Ovary (tissue), 7 donors: ENCODE measurements at regions not wholly inside any gene's neighbourhood (a gene's known extent, or its start where the extent isn't known, plus 50 kb on each side); places are given as distances from the start of the nearest gene placed in this dataset.

Experiments used
- DNase-seq, 5 donors: peaks; one replicate each; pipeline ENCODE4 v3.0.0-alpha.2; 2019 to 2020
- H3K27ac ChIP-seq, 2 donors: fragments of 200-600 bp; one replicate each; pipeline versions ENCODE4 v1.5.1 to v1.8.0; 2019 to 2022
- H3K27me3 ChIP-seq: fragments of 200-600 bp; one replicate; pipeline ENCODE4 v1.8.0; 2022
- H3K36me3 ChIP-seq: fragments of 200-600 bp; sonication (generic); one replicate; pipeline ENCODE4 v1.5.1; 2019
- H3K4me1 ChIP-seq: one replicate; pipeline ENCODE4 v1.8.1; 2013; ENCODE audit warnings: mild to moderate bottlenecking, moderate library complexity; ENCODE audit not compliant: insufficient read depth
- H3K4me3 ChIP-seq: fragments of 200-600 bp; sonication (generic); one replicate; pipeline ENCODE4 v1.5.1; 2017
- H3K9me3 ChIP-seq, 2 donors: fragments of 200-600 bp in 1 of 2; sonication (generic) in 1 of 2; one replicate each; pipeline versions ENCODE4 v1.5.1 to v1.8.1; 2013 to 2019; ENCODE audit warnings: mild to moderate bottlenecking in 1 of 2, moderate library complexity in 1 of 2
- CTCF ChIP-seq, 3 donors: fragments of 450-650 bp in 2 of 3; fragments of 200-600 bp in 1 of 3; IDR thresholded peaks; one replicate each; pipeline versions ENCODE4 v1.5.1 to v1.8.0; 2016 to 2022; ENCODE audit warnings: antibody characterized with exemption in 3 of 3, mild to moderate bottlenecking in 1 of 3
- EP300 ChIP-seq: sonication (generic); formaldehyde crosslinking; IDR thresholded peaks from one replicate; pipeline ENCODE4 v1.6.1; 2017; ENCODE audit warnings: antibody characterized with exemption
- POLR2A ChIP-seq: fragments of 450-650 bp; IDR thresholded peaks from one replicate; pipeline ENCODE4 v1.6.1; 2017; ENCODE audit warnings: antibody characterized with exemption, mild to moderate bottlenecking, moderate library complexity
- WGBS, 3 donors: extraction: QIAGEN DNeasy Blood & Tissue Kit in 1 of 3; methylation state at CpG; one replicate each; pipeline versions ENCODE4 v1.1.5 to v1.1.7; 2013 to 2017; 5-methylcytosine and 5-hydroxymethylcytosine counted together
- intact Hi-C, 4 donors: fragments of 100-400 bp; cut with DNase I; formaldehyde crosslinking; loops; one replicate each; pipeline versions ENCODE4 v1.11.0 to v1.15.1; 2022 to 2023
- donor health status: DM: no; HTN: no; CAD: no; lungs with moderate emphysema.
- donor health status: DM: no; HTN: no; CAD: no.
- donor health status: Bipolar disorder and iron deficiency.
- donor health status: DM: no; HTN: no; CAD: no.
- donor health status: DM: yes; HTN: yes; CAD: no.

DNA sequence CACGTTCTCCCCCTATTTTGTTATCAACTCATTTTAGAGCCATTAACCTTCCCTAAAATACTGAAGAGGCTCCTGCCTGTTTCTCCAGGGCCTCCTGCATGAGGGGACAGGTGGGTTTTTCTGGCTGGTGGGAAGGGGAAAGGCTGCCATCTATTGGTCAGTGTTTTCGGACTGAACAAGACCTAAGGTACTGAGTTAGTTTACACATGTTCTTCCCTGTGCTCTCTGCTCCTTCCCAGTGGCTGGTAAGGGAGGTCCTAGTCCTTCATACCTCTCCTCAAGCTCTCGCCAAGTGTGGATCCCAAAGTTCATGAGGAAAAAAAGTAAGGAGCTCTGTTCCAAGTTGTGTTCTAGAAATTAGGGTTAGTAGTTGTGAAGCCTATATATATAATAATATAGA is 357.5 kb downstream of the FSCB start:
- Histone ChIP-seq H3K36me3 (no peaks in the 10 kb centered on the region), H3K27me3 (no peaks in the 10 kb centered on the region), H3K9me3 (no peaks in the 10 kb centered on the region), H3K4me3 (no peak overlapping the region), H3K4me1 (no peaks in the 10 kb centered on the region), H3K27ac (no peak overlapping the region)
- TF ChIP-seq CTCF (IDR thresholded peaks at IDR 0.05), result no peak
- TF ChIP-seq EP300, result no peak
- TF ChIP-seq POLR2A, result no peak
- WGBS, 3 donors, result 40 to 44% (median 41%) methylated on average over 3 of the region's 3 CpGs
- intact Hi-C loops, result no loop called here
- no peak for DNase-seq

GRCh38 chr14:44142006-44142405 is 365.1 kb downstream of the FSCB start:
- no peak for TF ChIP-seq POLR2A
- no peak for TF ChIP-seq EP300
- no peak for TF ChIP-seq CTCF (IDR thresholded peaks at IDR 0.05)
- Histone ChIP-seq H3K27me3 (no peaks in the 10 kb centered on the region), H3K9me3 (no peaks in the 10 kb centered on the region), H3K4me1 (no peaks in the 10 kb centered on the region), H3K27ac (no peak overlapping the region), H3K36me3 (no peaks in the 10 kb centered on the region), H3K4me3 (no peak overlapping the region)
- 94 to 96% (median 95%) methylated on average over 1 of the region's 1 CpG for WGBS, 3 donors
- intact Hi-C loops, result no loop called here
- DNase-seq, result no peak

DNA sequence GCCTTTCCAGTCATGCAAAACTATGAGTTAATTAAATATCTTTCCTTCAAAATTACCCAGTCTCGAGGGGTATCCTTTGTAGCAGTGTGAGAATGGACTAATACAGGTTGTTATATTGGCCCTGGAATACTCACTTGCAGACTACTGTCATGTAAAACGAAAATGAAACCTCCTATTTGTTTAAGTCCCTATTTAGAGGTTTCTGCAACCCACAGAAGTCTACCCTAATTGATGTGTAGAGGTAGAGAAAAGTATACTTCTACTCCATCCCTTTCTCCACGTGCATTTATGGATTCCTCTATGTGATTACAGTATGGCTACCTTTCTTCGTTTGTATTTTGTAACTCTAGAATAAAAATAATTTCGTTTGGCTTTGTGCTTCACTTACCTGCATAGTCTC is 371.1 kb downstream of the FSCB start:
- 76 to 82% (median 80%) methylated on average over 5 of the region's 5 CpGs for WGBS, 3 donors
- no peaks in the 10 kb centered on the region for H3K9me3 ChIP-seq
- intact Hi-C loops, result no loop called here
- H3K36me3 ChIP-seq, result no peaks in the 10 kb centered on the region
- no peaks in the 10 kb centered on the region for H3K27me3 ChIP-seq
- no peaks in the 10 kb centered on the region for H3K4me1 ChIP-seq
- DNase-seq, result no peak
- H3K27ac ChIP-seq, result no peak overlapping the region
- H3K4me3 ChIP-seq, result no peak overlapping the region
- TF ChIP-seq POLR2A, result no peak

DNA sequence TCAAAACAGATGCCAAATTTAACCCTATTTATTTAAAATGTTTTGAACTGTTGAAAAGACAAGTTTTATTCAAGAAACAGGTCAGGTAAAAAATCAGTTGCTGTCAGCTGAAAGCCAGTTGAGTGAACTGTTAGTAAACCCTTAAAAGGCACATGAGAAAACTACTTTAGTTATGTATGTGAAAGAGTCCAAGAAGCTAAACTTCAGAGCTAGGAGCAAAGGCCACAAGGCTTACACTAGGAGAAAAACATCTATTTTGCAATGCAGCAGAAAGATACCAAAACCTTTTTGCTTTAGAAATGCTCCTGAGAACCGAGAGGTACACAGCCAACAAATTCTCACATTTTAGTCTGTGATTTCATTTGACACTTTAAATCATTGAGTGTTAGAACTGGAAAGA is 375.2 kb downstream of the FSCB start:
- Histone ChIP-seq H3K36me3 (no peaks in the 10 kb centered on the region), H3K9me3 (no peaks in the 10 kb centered on the region), H3K27ac (no peak overlapping the region), H3K4me3 (no peak overlapping the region), H3K27me3 (peaks cover 2% of the 10 kb centered on the region), H3K4me1 (no peaks in the 10 kb centered on the region)
- WGBS, 3 donors, result 50 to 57% (median 54%) methylated on average over 1 of the region's 1 CpG
- intact Hi-C loops, result no loop called here
- TF ChIP-seq EP300, result no peak
- no peak for TF ChIP-seq POLR2A
- no peak for TF ChIP-seq CTCF (IDR thresholded peaks at IDR 0.05)
- DNase-seq, result no peak

DNA sequence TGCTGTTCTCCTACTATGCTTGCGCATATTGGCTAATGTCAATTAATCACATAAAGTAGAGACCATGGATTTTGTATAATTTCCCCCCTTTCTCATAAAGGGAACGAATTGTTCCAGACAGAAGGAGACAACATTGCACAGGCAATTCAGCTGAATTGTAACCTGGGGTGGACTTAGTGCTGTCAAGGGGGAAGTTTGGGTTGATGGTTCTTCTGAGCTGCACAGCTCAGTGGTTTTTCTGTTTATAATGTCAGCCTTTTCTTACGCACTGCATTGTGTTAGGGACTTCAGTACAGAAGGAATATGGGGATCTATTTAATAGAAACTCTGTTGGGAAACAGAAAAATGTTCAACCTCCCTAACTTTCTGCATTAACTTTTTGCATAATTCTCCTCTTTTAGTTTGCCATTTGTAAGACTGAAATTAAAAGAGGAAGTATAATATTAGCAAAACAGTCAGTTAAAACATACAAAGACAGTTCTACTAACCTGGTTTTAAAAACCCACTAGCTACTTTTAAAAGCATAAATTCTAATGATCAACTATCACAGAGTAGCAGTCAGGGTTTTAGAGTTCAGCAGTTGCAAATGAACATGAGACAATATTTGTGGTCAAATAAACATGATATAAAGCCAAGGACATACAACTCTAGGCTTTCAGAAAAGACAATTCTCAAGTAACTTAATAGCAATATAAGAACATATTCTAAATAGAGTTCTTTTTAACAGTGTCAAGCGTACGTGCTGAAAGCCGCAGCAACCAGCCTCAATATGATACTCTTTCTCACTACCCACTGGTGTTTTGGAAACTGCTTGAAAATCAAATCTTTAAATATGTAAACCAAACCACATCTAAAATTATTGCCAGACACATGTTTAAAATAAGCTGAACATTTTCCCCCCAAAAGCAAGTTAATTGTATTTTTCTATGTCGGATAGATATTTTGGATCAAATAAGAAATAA is 393.0 kb downstream of the FSCB start:
- DNase-seq, result no peak
- H3K27me3 ChIP-seq, result no peaks in the 10 kb centered on the region
- no peaks in the 10 kb centered on the region for H3K4me1 ChIP-seq
- no peaks in the 10 kb centered on the region for H3K36me3 ChIP-seq
- peaks cover 0 to 3% of the 10 kb centered on the region in 2 donors for H3K9me3 ChIP-seq
- no peak for TF ChIP-seq EP300
- TF ChIP-seq CTCF (IDR thresholded peaks at IDR 0.05), result no peak
- TF ChIP-seq POLR2A, result no peak
- 46 to 66% (median 52%) methylated on average over 7 of the region's 7 CpGs for WGBS, 3 donors
- intact Hi-C loops, result no loop called here
- no peak overlapping the region for H3K4me3 ChIP-seq
- no peak overlapping the region for H3K27ac ChIP-seq
